CD4-positive, alpha-beta T cell (primary cell): ENCODE measurements at regions not wholly inside any gene's neighbourhood (a gene's known extent, or its start where the extent isn't known, plus 50 kb on each side); places are given as distances from the start of the nearest gene placed in this dataset.

Experiments
- ATAC-seq: fragments of 200-7000 bp; cut with Tn5 transposase; one replicate; pipeline ENCODE4 v1.10.0; 2022; ENCODE audit warnings: mild to moderate bottlenecking; ENCODE audit not compliant: poor library complexity
- CTCF ChIA-PET: fragments of 350-600 bp; sonication (Branson Sonifier 250); formaldehyde crosslinking; loops from one replicate; lab custom pipeline; 2021; ENCODE audit warnings: antibody characterized with exemption, inconsistent platforms; lab: Charles Lee
- POLR2A ChIA-PET: fragments of 350-600 bp; sonication (Branson Sonifier 250); formaldehyde crosslinking; loops from one replicate; lab custom pipeline; 2021; ENCODE audit warnings: antibody characterized with exemption, inconsistent platforms; lab: Charles Lee
- DNase-seq, 14 experiments: peaks; one replicate each; pipeline ENCODE4 v3.0.0-alpha.2; 2013 to 2020; ENCODE audit warnings: mixed read lengths in 2 of 14
- H3K27ac ChIP-seq, 2 donors: one replicate each; pipeline versions ENCODE4 v1.5.1 to v1.7.0; 2013; ENCODE audit warnings: low read length in 2 of 2, low read depth in 1 of 2, mild to moderate bottlenecking in 1 of 2
- H3K27me3 ChIP-seq, 2 experiments: 1 replicate in 1 of 2; 2 replicates in 1 of 2; pipeline versions ENCODE4 v1.6.1 to v1.7.0; 2013; ENCODE audit warnings: low read length in 2 of 2, control low read depth in 1 of 2, mild to moderate bottlenecking in 1 of 2, moderate library complexity in 1 of 2; ENCODE audit not compliant: insufficient read depth in 2 of 2, control insufficient read depth in 1 of 2
- H3K36me3 ChIP-seq: one replicate; pipeline ENCODE4 v1.6.1; 2013; ENCODE audit warnings: low read length, control low read depth; ENCODE audit not compliant: insufficient read depth
- H3K4me1 ChIP-seq: one replicate; pipeline ENCODE4 v1.6.1; 2013; ENCODE audit warnings: low read length, control low read depth; ENCODE audit not compliant: insufficient read depth
- H3K4me3 ChIP-seq: one replicate; pipeline ENCODE4 v1.5.1; 2013; ENCODE audit warnings: mild to moderate bottlenecking, low read length, moderate library complexity
- H3K9me3 ChIP-seq, 2 experiments: 1 replicate in 1 of 2; 2 replicates in 1 of 2; pipeline versions ENCODE4 v1.6.1 to v1.7.0; 2013; ENCODE audit warnings: low read length in 2 of 2, mild to moderate bottlenecking in 2 of 2, control low read depth in 1 of 2, moderate library complexity in 1 of 2; ENCODE audit not compliant: control insufficient read depth in 1 of 2, insufficient read depth in 1 of 2
- H3K27ac Mint-ChIP-seq: one replicate; pipeline ENCODE4 v1.8.0; 2020; ENCODE audit warnings: mixed read lengths
- H3K27me3 Mint-ChIP-seq: one replicate; pipeline ENCODE4 v1.8.0; 2021; ENCODE audit warnings: mixed read lengths
- H3K36me3 Mint-ChIP-seq: one replicate; pipeline ENCODE4 v1.8.0; 2021; ENCODE audit warnings: low read depth, mixed read lengths
- H3K4me1 Mint-ChIP-seq: one replicate; pipeline ENCODE4 v1.8.0; 2021; ENCODE audit warnings: low read depth, mixed read lengths
- H3K4me3 Mint-ChIP-seq: one replicate; pipeline ENCODE4 v1.8.0; 2020; ENCODE audit warnings: mild to moderate bottlenecking, mixed read lengths
- H3K9me3 Mint-ChIP-seq: one replicate; pipeline ENCODE4 v1.8.0; 2020; ENCODE audit warnings: mixed read lengths
- intact Hi-C, 2 experiments: fragments of 100-400 bp; cut with DNase I in 1 of 2; cut with micrococcal nuclease in 1 of 2; formaldehyde crosslinking; loops; one replicate each; pipeline versions ENCODE4 v1.15.1 to v1.9.0; 2023 to 2025; cut with DNase I, micrococcal nuclease
- TF ChIP-seq, protein P1 (sequence below): fragments of 200-600 bp; IDR thresholded peaks from one replicate; pipeline ENCODE4 v1.8.0; 2022; ENCODE audit warnings: antibody characterized with exemption, mild to moderate bottlenecking

DNA sequence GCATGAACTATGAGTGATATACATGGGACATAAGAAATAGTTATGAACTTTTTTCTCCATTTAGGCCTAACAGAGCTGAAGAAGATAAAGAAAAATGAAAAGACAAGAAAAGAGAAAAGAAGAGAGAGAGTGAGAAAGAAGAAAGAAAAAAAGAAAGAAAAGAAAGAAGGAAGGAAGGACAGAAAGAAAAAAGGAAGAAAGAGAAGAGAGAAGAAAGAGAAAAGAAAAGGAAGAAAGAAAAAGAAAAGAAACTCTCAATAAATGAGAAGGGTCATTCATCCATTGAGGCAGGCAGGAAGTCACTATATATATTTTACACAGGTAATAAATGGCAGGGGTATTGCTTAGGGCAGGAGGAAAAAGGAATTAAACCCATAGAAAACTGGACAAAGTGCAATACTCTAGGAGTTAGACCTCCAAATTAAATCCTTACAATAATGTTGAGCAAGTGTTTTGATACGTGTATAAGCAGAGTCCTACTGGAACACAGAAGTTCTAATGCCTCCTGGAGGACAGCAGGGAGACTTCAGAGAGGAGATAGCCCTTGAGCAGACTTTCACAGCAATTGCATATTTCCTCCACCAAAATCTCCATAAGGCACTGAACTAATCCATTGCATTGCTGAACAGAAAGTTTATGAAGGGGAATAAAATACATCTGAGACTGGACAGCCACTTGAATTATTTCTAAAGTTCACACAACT, 86.4 kb upstream of the TENT5A start:
- Mint-ChIP-seq H3K36me3 (no peaks in the 10 kb centered on the region), H3K27me3 (no peaks in the 10 kb centered on the region), H3K9me3 (no peaks in the 10 kb centered on the region), H3K4me1 (no peaks in the 10 kb centered on the region), H3K27ac (no peak overlapping the region), H3K4me3 (no peak overlapping the region)
- no peaks in the 10 kb centered on the region for H3K27me3 ChIP-seq
- H3K4me3 ChIP-seq: no peak overlapping the region
- intact Hi-C loops: no loop called here
- no peaks in the 10 kb centered on the region for H3K36me3 ChIP-seq
- ChIA-PET CTCF (no interaction called here), POLR2A (no interaction called here)
- H3K27ac ChIP-seq: no peak overlapping the region
- TF ChIP-seq, protein P1, sequence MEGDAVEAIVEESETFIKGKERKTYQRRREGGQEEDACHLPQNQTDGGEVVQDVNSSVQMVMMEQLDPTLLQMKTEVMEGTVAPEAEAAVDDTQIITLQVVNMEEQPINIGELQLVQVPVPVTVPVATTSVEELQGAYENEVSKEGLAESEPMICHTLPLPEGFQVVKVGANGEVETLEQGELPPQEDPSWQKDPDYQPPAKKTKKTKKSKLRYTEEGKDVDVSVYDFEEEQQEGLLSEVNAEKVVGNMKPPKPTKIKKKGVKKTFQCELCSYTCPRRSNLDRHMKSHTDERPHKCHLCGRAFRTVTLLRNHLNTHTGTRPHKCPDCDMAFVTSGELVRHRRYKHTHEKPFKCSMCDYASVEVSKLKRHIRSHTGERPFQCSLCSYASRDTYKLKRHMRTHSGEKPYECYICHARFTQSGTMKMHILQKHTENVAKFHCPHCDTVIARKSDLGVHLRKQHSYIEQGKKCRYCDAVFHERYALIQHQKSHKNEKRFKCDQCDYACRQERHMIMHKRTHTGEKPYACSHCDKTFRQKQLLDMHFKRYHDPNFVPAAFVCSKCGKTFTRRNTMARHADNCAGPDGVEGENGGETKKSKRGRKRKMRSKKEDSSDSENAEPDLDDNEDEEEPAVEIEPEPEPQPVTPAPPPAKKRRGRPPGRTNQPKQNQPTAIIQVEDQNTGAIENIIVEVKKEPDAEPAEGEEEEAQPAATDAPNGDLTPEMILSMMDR: no peak
- DNase-seq (no peak), ATAC-seq (no peak)
- H3K9me3 ChIP-seq: no peaks in the 10 kb centered on the region
- no peaks in the 10 kb centered on the region for H3K4me1 ChIP-seq

DNA sequence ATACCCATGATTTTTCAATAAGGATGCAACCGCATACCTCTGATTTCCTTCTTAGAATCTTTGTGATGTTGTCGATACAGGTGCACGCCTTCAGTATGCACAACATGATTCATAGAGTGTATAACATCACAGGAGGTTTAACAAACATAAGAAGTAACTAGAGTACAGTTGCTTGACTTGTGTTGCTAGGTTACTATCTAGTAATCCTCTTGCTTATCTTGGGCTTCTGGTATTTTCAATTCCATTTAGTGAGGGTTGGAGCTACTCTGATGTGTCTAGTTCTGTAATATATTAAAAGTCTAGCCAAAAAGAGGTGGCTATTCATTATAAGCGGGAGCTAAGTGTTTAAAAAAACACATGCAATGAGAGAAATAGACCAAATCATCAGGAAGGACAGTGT, 85.5 kb upstream of the TENT5A start:
- no peak overlapping the region for H3K4me3 Mint-ChIP-seq
- H3K9me3 Mint-ChIP-seq: no peaks in the 10 kb centered on the region
- H3K27ac ChIP-seq: no peak overlapping the region
- ATAC-seq: no peak
- no peak overlapping the region for H3K27ac Mint-ChIP-seq
- H3K27me3 Mint-ChIP-seq: no peaks in the 10 kb centered on the region
- no peaks in the 10 kb centered on the region for H3K36me3 ChIP-seq
- CTCF ChIA-PET: no interaction called here
- no peak for DNase-seq
- H3K4me1 Mint-ChIP-seq: no peaks in the 10 kb centered on the region
- no peaks in the 10 kb centered on the region for H3K9me3 ChIP-seq
- TF ChIP-seq, protein P1: no peak
- no peaks in the 10 kb centered on the region for H3K27me3 ChIP-seq
- H3K36me3 Mint-ChIP-seq: no peaks in the 10 kb centered on the region
- POLR2A ChIA-PET: no interaction called here
- H3K4me3 ChIP-seq: no peak overlapping the region
- intact Hi-C loops: no loop called here
- H3K4me1 ChIP-seq: no peaks in the 10 kb centered on the region

DNA sequence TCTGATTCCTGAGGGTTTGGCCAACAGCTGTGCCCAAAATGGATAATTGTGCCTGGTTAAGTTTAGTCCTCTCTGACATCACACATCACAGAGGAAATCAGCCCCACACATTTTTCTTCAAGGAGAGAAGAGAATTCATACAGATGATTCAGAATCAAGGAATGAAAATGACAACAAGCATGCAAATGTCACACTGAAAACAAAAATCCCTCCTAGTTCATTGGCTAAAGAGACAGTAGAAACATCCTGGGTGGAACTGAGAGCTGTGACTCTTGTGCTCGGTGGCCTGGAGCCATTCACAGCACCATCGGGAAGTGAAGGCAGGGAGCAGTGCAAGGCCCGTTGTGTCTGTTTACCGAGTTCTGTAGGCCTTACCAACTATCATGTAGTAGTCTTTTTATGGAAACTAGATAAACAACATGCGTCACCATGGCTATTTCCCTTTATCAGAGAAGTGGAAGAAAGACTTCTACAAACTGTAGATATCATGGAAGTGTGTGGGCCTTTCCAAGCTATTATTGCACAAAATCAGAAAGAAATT, 81.7 kb upstream of the TENT5A start:
- Histone ChIP-seq H3K36me3 (no peaks in the 10 kb centered on the region), H3K4me3 (no peak overlapping the region), H3K27ac (no peak overlapping the region), H3K9me3 (no peaks in the 10 kb centered on the region), H3K4me1 (no peaks in the 10 kb centered on the region), H3K27me3 (no peaks in the 10 kb centered on the region)
- Mint-ChIP-seq H3K27me3 (no peaks in the 10 kb centered on the region), H3K36me3 (no peaks in the 10 kb centered on the region), H3K9me3 (no peaks in the 10 kb centered on the region), H3K4me3 (no peak overlapping the region), H3K27ac (no peak overlapping the region), H3K4me1 (no peaks in the 10 kb centered on the region)
- intact Hi-C loops: no loop called here
- CTCF ChIA-PET: no interaction called here
- ATAC-seq (no peak), DNase-seq (no peak)
- TF ChIP-seq, protein P1: no peak
- POLR2A ChIA-PET: no interaction called here
